ENCODE measurements at regions not wholly inside any gene's neighbourhood (a gene's known extent, or its start where the extent isn't known, plus 50 kb on each side); places are given as distances from the start of the nearest gene placed in this dataset.
A peak's percentile ranks its signal among the peaks of the same experiment; 100 is the strongest.

DNA sequence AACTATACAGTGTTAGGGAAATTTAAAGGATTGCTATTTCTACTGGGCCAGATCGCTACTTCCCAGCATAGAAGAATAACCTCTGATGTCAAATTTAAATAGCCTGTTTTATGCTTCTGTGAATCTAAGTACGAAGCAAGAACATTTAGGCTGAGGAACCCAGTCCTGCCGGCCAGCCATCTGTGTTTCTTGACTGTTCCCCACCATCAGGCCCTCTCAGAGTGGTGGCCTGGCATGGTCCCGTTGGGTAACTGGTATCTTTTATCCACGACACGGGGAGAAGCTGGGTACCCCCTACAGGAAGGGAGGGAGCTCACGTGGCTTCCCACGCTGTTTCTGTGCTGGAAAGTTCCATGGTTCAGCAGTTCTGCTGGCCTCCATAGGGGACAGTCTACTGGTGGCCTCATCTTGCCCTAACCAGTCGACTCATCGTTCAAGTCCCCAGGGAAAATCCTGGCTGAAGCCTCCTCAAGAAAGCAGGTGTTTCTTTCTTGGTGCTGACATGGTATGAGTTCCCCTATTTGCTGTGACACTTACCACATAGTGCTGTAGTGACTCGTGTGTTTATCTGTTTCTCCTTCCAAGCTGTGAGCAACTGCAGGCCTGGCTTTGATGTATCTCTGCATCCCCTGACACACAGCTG lies 201.7 kb upstream of the NLRP1 start:
- DNase-seq (ENCODE audit: low spot score) = peak; percentile 8
- no peak for FAIRE-seq

DNA sequence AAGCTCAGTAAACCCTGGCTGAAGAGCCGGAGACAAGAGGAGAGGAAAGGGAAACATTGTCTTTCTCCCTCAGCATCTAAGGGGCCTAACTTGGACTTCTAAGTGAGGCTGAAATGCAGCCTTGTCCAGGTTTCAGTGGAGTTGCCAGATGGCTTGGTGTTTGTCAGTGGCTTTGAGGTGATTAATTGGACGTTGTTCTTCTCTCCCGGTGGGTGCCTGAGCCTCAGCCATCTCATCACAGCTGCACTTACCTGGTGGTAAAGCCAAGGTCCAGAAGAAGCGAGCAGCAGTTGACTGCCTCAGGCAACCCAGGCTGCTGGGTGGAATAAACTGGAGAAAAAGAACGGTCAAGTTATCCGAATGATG lies 202.2 kb upstream of the NLRP1 start:
- FAIRE-seq = no peak

DNA sequence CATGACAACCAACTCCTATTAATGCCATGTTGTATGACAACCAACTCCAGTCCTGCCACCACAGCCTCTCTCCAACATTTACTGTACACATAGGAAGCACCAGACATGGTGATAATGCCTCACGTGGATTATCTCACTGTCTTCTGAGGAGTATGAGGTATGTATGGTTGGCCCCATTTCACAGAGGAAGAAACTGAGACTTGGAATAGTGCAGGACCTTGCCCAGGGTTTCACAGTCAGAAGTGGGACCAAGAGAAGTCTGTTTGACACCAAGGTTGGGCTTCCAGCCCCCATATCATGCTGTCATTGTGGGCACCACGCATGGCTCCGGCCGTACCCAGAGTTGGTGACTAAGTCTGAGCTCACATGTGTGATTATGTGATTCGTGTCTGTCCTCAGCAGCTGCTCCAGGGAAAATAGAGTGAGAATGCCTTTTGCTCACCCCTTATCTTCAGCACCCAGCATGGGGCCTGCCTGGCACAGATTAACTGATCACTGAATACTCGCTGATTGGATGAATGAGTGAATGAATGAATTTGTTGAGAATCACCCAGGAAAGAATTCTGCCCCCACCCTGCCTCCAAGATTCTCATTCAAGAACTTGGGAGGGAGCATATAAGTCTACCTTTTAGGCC lies 204.1 kb upstream of the NLRP1 start:
- no peak for DNase-seq (ENCODE audit: low spot score)
- no peak for FAIRE-seq

More for the DNA sequence above, 202.2 kb upstream of the NLRP1 start:
- DNase-seq (ENCODE audit: low spot score) = no peak

DNA sequence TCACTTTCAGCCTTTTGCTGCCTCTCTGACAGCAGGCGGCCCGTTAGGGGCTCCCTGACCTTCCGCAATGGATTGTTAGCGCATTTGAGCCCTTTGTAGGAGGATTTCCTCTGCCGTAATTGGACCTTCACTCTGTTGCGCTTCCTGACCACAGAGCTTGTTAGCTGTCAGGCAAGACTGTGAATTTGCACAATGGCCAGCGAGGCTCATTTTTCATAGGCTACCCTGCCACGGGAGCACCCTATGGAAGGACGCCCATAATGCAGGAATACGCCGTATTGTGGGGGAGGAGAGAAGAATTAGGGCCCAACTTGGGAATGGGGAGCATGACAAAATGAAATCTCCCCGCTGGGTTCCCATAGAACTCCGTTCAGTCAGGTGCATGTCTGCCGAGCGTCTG lies 205.2 kb upstream of the NLRP1 start:
- no peak for FAIRE-seq

DNA sequence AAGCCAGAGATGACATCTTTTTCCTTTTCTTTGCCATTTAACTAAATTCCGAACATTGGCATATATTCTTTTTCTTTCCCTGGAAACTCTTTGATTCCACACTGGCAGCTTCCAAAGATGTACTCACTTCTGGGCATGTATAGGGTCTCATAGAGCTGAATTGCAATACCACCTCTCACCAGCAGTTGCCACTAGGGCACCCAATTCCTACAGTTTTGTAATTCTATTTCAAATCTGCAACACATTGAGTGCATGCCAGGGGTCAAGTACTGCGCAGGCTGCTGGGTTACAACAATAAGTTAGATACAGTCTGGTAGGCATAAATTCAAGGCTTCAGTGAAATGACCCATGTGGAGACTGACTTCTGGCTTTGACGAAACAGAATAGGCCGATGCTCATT lies 208.8 kb upstream of the NLRP1 start:
- no peak for FAIRE-seq

More for the DNA sequence above, 205.2 kb upstream of the NLRP1 start:
- DNase-seq (ENCODE audit: low spot score) = no peak

DNA sequence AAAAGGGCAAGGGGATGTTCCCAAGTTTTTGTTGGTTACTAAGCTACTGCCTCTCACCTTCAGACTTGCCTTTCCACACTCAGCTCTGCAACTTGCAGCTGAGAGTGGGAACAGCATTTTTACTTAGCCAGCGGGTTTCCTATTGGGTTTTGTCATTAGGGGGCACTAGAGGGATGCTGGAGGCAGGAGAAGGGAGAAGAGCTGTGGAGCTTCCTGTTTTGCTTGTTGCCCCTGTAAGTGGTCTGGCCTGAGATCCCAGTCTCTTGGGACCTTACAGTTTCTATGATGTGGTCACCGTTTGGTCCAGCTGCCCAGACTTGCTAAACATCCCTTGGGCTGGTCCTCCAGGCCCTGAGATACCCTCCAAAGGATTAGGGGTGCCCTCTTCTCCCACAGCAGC lies 209.6 kb upstream of the NLRP1 start:
- DNase-seq (ENCODE audit: low spot score) (no peak), FAIRE-seq (no peak)

More for the DNA sequence above, 208.8 kb upstream of the NLRP1 start:
- DNase-seq (ENCODE audit: low spot score) = no peak

DNA sequence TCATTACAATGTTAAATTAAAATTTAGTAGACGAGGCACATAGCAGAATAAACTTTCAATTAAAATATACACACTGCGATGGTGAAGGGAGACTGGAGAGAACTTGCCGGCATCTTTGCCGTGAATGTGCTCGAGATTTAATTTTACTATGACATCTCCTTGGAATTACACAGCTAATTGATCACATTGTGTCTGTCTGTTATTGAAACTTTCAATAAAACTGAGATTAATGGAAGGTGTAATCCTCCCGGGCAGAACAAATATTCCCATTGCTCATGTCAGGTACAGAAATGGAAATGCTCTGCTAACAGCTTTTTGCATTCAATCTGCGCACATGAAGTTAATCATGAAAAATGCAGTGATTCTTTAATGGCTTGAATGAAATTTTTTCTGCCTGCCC lies 210.1 kb upstream of the NLRP1 start:
- DNase-seq (ENCODE audit: low spot score) (no peak), FAIRE-seq (no peak)

DNA sequence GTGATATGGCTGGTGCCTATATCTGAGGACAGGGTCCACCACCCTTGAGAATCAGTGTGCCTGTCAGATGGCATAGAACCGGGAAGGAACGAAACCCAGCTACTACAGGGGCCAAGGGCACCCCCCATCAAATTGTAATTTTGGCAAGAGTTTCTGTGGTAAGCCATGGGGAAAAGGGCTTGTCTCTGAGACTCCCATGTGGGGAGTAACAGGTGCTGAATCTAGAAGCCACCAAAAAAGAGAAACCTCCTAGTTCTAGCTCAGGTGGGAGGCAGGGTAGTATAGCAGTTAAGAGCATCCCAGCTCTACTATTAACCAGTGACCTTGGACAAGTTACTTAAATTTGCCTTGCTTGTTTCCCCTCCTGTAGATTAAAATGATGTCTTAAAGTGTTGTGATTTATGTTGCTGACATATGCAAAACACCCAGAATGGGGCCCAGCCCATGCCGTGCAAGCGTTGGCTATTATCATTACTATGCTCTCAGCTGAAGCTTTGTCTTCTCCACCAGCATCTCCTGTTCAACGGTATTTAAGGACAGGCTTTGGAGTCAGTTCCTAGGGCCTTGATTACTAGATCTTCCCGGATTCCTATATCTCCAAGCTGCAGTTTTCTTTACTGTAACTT lies 210.7 kb upstream of the NLRP1 start:
- DNase-seq (ENCODE audit: low spot score) = no peak
- FAIRE-seq = no peak

DNA sequence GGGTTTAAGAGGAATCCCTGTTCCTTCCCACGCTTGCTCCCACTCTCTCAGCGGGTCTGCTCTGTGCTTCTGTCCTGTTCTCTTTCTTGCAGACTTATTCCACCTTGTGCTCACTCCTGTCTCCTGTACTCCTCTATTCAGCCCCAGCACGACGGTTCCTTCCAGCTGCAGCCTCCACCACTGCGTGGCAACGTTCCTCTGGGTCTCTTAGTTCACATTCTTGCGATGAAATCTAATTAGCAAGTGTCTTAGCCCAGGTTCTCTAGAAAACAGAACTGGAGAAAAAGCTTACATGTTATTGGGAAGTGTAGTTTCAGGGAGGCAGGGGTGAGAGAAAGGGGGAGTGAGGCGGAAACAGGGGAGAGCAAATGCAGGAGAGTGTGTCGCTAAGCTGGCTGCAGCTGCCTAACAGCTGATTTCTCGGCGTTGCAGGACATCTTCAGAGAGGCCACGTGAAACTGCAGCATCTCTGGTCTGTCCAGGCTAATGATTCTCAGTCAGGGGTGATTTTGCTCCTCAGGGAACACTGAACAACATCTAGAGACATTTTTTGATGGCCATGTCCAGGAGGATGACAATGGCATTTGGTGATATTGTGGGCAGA lies 213.2 kb upstream of the NLRP1 start:
- DNase-seq (ENCODE audit: low spot score) = no peak
- no peak for FAIRE-seq

DNA sequence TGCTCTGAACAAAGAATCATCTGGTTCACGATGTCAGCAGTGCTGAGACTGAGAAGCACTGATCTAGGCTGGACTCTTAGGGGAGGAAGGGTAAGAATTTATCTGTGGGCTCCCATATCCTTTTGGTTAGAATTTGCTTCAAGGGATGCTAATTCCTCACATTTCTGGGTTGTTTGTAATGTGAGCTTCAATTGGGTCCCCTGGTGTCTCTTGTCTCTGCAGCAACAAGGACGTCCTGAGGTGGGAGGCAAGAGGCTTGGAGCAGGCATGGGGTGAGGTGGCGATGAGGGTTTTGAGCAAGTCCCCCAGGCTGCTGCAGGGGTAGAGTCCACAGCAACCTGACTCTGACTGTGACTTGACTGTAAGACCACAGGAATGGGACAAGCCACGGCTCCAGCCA lies 213.8 kb upstream of the NLRP1 start:
- FAIRE-seq = no peak
- DNase-seq (ENCODE audit: low spot score) = no peak

DNA sequence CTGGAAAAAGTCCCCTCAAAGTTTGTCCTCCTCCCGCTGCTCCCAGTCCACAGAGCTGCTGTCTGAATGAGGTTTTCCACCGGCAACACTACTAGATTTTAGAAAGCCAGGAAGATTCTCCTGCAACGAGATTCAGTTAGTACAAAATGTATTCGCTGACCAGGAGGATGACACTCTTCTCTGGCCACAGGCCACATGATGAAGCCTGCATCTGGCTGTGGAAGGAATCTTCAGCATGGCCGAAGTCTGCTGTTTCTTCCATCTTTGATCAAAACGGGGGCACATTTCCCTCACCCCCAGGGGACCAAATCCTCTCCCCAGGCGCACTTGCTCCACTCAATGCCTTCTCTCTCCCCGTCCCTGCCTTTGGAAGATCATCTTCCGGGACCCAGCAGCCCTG lies 215.8 kb upstream of the NLRP1 start:
- no peak for DNase-seq (ENCODE audit: low spot score)
- FAIRE-seq = no peak

DNA sequence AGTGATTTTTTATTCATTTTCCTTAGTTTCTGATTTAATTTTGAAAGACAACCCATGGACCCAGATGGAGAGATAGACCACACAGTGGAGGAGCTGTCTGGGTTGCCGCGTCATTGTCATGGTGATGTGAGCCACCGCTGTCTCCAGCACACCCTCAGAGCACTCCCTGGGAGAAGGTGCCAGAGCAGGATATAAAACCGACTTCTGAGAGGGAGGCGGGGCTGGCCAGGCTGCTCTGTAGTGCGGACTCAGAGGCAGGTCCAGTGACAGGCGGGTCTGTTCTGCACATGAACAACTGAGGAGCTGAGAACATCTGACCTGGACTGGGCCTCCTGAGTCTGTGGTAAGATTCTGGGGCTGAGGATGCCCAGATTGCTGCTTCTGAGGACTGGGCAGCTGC lies 216.3 kb upstream of the NLRP1 start:
- DNase-seq (ENCODE audit: low spot score) (no peak), FAIRE-seq (no peak)

DNA sequence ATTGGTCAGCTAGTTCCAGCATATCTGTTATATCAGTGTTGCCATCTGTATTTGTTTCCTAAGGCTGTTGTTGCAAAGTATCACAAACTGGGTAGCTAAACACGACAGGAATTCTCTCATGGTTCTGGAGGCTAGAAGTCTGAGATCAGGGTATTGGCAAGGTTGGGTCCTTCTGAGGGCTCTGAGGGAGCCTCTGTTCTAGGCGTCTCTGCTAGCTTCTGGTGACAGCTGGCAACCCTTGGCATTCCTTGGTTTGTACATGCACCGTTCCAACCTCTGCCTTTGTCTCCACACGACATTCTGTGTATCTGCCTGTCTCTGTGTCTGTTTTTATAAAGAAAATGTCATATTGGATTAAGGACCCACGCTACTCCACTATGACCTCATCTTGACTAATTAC lies 219.9 kb upstream of the NLRP1 start:
- DNase-seq (ENCODE audit: low spot score) = no peak
- FAIRE-seq = no peak

DNA sequence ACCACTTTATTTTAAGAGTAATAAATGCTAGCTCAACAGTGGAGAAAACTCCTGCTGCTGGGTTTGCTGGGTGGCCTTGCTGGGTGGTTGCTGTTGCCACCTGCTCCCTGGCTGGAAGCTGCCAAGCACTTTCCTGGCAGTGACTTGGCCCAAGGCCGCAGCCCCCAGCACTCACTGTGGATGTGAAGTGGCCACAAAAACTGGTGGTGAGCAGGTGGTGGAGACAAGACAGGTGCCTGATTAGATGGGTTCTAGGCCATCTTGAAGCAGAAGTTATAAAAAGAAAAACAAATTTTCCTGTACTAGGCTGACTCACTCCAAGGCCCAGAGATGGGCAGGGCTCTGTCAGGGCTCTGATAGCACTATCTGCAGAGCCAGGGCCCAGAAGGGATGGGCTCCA lies 224.7 kb upstream of the NLRP1 start:
- FAIRE-seq = no peak
- no peak for DNase-seq (ENCODE audit: low spot score)

DNA sequence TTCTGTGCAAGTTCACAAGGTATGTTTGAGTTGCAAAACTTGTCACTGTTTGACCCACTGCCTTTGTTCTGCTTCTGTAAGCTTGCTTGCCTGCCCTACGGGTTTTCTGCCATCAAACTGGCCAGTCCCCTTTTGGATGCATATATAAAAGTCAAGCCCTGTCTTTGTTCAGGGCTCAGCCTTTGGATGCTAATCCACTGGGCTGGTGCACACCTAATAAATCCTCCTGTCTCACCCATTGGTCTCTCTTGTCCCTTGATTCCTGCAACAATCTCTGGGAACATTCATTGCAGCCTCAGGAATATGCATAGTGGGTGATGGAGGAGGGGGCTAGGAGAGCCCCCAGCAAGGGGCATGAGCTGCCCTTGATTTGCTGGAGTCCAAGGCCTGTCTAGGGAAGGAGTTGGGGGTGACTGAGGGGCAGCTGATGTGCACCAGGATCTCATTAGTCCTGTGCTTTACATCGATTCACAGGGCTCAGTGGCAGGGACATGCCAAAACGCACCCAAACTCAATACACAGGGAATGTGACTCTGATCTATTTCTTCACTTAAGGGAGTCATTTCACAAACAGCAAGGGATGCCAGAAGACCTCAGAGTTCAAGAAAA lies 225.4 kb upstream of the NLRP1 start:
- no peak for FAIRE-seq

DNA sequence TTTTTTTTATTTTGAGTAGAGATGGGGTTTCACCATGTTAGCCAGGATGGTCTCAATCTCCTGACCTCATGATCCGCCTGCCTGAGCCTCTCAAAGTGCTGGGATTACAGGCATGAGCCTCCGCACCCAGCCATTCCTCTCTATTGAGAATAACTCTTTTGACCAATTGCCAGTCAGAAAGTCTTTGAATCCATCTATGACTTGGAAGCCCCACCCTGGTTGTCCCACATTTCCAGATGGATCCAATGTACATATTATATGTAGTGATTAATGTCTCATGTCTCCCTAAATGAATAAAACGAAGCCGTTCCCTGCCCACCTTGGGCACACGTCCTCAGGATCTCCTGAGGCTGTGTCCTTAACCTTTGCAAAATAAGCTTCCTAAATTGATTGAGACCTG lies 228.3 kb upstream of the NLRP1 start:
- DNase-seq (ENCODE audit: low spot score) = no peak
- no peak for FAIRE-seq

More for the DNA sequence above, 225.4 kb upstream of the NLRP1 start:
- DNase-seq (ENCODE audit: low spot score) = no peak

DNA sequence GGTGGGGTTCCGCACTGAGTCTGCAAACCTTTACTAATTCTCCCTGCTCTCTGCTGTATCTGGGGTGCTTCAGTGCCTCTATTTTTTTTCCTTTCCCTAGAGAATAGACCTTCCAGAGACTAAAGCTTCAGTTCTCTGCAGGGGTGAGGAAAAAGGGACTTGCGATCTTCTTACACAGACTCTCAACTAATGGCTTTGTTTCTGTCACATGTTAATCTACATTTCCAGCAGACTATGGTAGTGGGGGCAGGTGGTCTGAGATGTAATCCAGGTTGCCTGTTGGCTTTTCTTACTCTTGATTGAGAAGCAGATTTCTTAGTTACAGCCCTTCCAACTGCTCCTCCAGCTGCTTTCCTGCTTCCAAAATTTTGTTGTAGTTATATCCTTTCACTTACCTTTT lies 229.0 kb upstream of the NLRP1 start:
- no peak for FAIRE-seq
- DNase-seq (ENCODE audit: low spot score) = no peak

DNA sequence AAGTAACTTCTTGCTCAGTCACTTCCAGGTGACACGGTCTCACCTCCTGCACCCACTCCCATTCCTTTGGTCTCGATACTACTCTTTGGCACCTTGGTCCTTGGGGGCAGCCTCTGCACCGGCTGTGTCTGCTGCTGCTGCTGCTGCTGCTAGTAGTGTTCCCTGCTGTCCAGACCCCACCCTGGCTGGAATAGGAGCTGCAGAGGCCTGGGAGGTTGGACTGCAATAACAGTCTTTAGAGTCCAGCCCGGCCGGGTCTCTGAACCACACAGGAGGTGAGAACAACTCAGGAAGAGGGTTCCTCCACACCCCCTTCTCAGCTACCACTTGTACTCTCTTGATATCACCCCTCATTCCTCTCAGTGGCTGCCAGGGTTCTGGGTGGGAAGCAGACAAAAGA lies 231.1 kb upstream of the NLRP1 start:
- no peak for DNase-seq (ENCODE audit: low spot score)
- no peak for FAIRE-seq

DNA sequence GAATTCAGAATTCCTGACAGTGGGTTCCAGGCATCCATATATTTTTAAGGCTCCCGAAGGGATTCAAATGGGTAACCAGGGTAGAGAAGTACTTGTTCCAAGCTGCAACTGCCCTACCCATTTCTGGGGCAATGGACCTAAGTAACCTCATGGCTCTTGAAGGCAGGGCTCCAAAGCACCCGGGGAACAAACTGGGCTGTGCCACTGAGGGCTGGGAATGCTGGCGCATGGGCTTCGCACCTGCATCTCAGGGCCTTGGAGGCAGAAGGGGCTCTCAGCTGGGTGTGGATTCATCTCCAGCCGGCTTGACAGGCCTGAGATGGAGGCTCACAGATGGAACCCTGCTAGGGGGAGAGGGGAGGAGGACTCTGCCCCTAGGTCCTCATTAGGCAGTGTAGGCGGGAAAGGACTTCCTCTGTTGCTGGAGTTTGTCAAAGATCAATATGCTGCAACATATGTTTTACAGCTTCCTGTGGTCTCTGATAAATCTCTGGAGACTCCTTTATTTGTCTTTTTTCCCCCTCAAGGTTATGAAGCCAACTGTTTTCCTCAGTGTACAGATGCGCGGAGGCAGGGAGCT lies 232.3 kb upstream of the NLRP1 start:
- FAIRE-seq (no peak), DNase-seq (ENCODE audit: low spot score) (no peak)

DNA sequence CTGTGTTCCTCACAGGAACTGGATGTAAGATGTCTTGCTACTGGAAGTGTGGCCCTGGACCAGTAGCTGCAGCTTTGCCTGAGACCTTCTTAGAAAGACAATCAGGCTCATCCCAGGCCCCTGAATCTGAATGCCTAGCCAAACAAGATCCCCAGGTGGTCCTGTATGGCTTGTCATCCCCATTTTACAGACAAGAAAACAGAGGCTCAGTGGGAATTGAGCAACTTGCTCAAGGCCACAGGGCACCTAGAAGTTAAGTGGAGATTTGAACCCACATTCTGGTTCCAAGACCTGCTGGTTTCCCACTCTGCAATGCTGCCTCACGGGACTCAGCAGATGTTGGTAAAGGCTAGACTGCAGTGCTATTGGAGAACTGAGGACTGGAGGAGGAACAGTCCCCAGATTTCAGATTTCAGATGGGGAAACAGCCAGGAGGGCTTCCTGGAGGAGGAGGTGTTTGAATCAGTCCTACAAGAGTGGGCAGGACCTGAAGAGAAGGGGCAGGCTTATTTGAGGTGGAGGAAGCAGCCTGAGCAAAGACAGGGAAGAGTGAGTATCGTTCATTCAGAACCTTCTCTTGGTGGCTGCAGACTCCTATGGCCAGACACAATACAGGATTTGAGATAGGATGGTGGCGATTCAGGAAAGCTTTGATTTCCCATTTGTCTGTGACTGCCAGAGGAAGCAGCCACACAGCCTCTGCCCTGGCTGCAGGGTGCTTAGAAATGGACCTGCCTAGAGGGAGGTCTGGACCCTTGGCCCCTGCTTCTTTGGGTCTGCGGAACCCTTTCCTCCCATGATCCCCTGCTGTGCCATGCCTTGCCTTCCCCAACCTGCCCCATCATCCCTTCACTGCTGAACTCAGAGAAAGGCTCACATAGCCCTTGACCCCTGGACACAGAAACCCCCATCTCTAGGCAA lies 233.4 kb upstream of the NLRP1 start:
- DNase-seq (ENCODE audit: low spot score) (no peak), FAIRE-seq (no peak)

DNA sequence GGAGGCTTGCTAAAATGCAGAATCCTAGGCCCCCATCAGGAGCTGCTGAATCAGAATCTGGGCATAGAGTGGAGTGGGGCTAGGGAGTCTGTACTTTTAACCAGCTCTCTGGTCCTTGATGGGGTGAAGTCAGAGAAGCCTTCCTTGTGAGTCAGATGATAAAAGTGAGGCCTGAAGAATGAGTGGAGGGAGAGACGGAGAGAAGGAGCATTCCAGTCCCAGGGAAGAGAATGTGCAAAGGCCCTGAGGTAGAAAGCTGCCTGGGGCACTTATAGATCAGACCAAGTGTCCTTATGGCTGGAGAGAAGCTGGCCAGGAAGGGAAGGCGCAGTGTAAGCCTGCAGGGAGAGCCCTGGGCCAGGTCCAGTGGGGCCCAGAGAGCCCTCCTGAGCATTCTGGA lies 235.1 kb upstream of the NLRP1 start:
- no peak for DNase-seq (ENCODE audit: low spot score)
- no peak for FAIRE-seq

All from urothelium cell line (cell line).